DND-41 (cell line): ENCODE measurements at regions not wholly inside any gene's neighbourhood (a gene's known extent, or its start where the extent isn't known, plus 50 kb on each side); places are given as distances from the start of the nearest gene placed in this dataset.

Experiments
- ATAC-seq: fragments of 200-7000 bp; cut with Tn5 transposase; 3 replicates; pipeline ENCODE4 v1.9.1; 2021; ENCODE audit warnings: low read depth; ENCODE audit not compliant: insufficient read depth
- DNase-seq: peaks from one replicate; pipeline ENCODE4 v3.0.0-alpha.2; 2020
- H2AFZ ChIP-seq: 2 replicates; pipeline ENCODE4 v1.6.0; 2012; ENCODE audit warnings: low read depth, low read length
- H3K27ac ChIP-seq: 2 replicates; pipeline ENCODE4 v1.5.1; 2012; ENCODE audit warnings: low read length, inconsistent platforms
- H3K27me3 ChIP-seq: fragments of 200-600 bp; sonication (generic); 2 replicates; pipeline ENCODE4 v1.6.0; 2012; ENCODE audit warnings: low read length, mild to moderate bottlenecking, inconsistent platforms; ENCODE audit not compliant: insufficient read depth, poor library complexity
- H3K36me3 ChIP-seq: 2 replicates; pipeline ENCODE4 v1.5.1; 2012; ENCODE audit warnings: low read length, inconsistent platforms; ENCODE audit not compliant: insufficient read depth
- H3K4me1 ChIP-seq: 2 replicates; pipeline ENCODE4 v1.5.1; 2012; ENCODE audit warnings: mild to moderate bottlenecking, low read length; ENCODE audit not compliant: insufficient read depth
- H3K4me2 ChIP-seq: 2 replicates; pipeline ENCODE4 v1.6.0; 2012; ENCODE audit warnings: mild to moderate bottlenecking, moderate library complexity, low read length, inconsistent platforms; ENCODE audit not compliant: insufficient read depth
- H3K4me3 ChIP-seq, 2 experiments: fragments of 200-600 bp in 1 of 2; shearing (Covaris generic) in 1 of 2; 2 replicates each; pipeline ENCODE4 v1.5.1; 2012 to 2016; ENCODE audit warnings: inconsistent platforms in 2 of 2, low read length in 2 of 2, mild to moderate bottlenecking in 2 of 2, low read depth in 1 of 2, moderate library complexity in 1 of 2
- H3K79me2 ChIP-seq: 2 replicates; pipeline ENCODE4 v1.6.0; 2012; ENCODE audit warnings: low read length, inconsistent platforms; ENCODE audit not compliant: insufficient read depth
- H3K9ac ChIP-seq: 2 replicates; pipeline ENCODE4 v1.6.0; 2012; ENCODE audit warnings: low read depth, mild to moderate bottlenecking, inconsistent platforms, low read length, moderate library complexity
- H3K9me3 ChIP-seq: 2 replicates; pipeline ENCODE4 v1.5.1; 2012; ENCODE audit warnings: low read length, moderate library complexity, mild to moderate bottlenecking, inconsistent platforms; ENCODE audit not compliant: insufficient read depth, severe bottlenecking
- H4K20me1 ChIP-seq: 2 replicates; pipeline ENCODE4 v1.6.0; 2012; ENCODE audit warnings: low read length; ENCODE audit not compliant: insufficient read depth
- EZH2 ChIP-seq: IDR thresholded peaks from 3 replicates; pipeline ENCODE4 v1.6.1; 2012; ENCODE audit warnings: borderline replicate concordance, low read depth, mild to moderate bottlenecking, moderate library complexity, low read length, inconsistent platforms; ENCODE audit not compliant: severe bottlenecking
- TF ChIP-seq, protein P1 (sequence below): IDR thresholded peaks from 2 replicates; pipeline ENCODE4 v1.5.1; 2012; ENCODE audit warnings: borderline replicate concordance, low read length, moderate library complexity, mild to moderate bottlenecking; ENCODE audit not compliant: poor library complexity, severe bottlenecking; ENCODE audit errors: extremely low read depth

GRCh38 chr14:22276913-22277816 is 311.9 kb downstream of the DAD1 start:
- Histone ChIP-seq H4K20me1 (no peaks in the 10 kb centered on the region), H3K36me3 (no peaks in the 10 kb centered on the region), H2AFZ (no peak overlapping the region), H3K4me1 (peaks cover 20% of the 10 kb centered on the region), H3K9ac (no peak overlapping the region), H3K4me2 (no peak overlapping the region), H3K27ac (no peak overlapping the region), H3K4me3 (no peak overlapping the region), H3K9me3 (no peaks in the 10 kb centered on the region), H3K79me2 (no peaks in the 10 kb centered on the region), H3K27me3 (no peaks in the 10 kb centered on the region)
- no peak for DNase-seq
- ATAC-seq = no peak
- TF ChIP-seq, protein P1, sequence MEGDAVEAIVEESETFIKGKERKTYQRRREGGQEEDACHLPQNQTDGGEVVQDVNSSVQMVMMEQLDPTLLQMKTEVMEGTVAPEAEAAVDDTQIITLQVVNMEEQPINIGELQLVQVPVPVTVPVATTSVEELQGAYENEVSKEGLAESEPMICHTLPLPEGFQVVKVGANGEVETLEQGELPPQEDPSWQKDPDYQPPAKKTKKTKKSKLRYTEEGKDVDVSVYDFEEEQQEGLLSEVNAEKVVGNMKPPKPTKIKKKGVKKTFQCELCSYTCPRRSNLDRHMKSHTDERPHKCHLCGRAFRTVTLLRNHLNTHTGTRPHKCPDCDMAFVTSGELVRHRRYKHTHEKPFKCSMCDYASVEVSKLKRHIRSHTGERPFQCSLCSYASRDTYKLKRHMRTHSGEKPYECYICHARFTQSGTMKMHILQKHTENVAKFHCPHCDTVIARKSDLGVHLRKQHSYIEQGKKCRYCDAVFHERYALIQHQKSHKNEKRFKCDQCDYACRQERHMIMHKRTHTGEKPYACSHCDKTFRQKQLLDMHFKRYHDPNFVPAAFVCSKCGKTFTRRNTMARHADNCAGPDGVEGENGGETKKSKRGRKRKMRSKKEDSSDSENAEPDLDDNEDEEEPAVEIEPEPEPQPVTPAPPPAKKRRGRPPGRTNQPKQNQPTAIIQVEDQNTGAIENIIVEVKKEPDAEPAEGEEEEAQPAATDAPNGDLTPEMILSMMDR = peak; percentile 59
- no peak for TF ChIP-seq EZH2

DNA sequence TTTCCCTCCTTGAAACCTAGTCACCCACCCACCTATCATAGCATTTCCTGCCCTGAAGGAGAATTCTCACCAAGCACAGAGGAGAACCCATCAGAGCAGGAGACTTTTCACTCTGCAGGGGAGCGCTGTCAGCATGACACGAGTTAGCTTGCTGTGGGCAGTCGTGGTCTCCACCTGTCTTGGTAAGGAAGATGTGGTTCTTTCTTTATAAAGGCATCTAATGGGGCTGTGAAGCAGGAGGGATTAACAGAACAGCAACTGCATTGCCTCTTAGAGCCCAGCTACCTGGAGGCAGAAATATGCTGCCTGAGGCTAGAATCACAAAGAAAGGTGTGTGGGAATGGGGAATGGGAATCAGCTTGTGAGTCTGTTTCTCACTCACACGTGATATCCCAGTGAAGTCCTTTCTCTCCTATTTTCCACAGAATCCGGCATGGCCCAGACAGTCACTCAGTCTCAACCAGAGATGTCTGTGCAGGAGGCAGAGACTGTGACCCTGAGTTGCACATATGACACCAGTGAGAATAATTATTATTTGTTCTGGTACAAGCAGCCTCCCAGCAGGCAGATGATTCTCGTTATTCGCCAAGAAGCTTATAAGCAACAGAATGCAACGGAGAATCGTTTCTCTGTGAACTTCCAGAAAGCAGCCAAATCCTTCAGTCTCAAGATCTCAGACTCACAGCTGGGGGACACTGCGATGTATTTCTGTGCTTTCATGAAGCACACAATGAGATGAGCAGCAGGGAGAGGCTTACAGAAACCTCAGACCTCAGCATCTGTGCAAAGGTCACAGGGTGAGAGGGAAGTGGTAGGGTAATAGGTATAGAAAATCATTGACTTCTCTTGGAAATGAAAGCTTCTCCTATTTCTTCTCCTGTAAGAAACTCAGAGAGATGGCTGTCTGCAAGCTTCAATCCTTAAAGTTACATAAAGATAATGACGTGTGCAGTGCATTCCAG is 316.9 kb downstream of the DAD1 start:
- no peak overlapping the region for H2AFZ ChIP-seq
- DNase-seq (peak; percentile 10), ATAC-seq (peak; percentile 59; the same call in 2 of the 3 replicates)
- no peak overlapping the region; the same call in 1 of the 2 replicates for H3K27ac ChIP-seq
- H3K9ac ChIP-seq = no peak overlapping the region
- no peaks in the 10 kb centered on the region for H3K79me2 ChIP-seq
- H3K4me2 ChIP-seq = no peak overlapping the region
- no peak for TF ChIP-seq EZH2
- TF ChIP-seq, protein P1 = no peak
- H3K4me3 ChIP-seq = no peak overlapping the region
- H3K4me1 ChIP-seq = peaks cover 6% of the 10 kb centered on the region
- H3K9me3 ChIP-seq = no peaks in the 10 kb centered on the region
- no peaks in the 10 kb centered on the region for H3K27me3 ChIP-seq
- no peaks in the 10 kb centered on the region for H4K20me1 ChIP-seq
- no peaks in the 10 kb centered on the region for H3K36me3 ChIP-seq

DNA sequence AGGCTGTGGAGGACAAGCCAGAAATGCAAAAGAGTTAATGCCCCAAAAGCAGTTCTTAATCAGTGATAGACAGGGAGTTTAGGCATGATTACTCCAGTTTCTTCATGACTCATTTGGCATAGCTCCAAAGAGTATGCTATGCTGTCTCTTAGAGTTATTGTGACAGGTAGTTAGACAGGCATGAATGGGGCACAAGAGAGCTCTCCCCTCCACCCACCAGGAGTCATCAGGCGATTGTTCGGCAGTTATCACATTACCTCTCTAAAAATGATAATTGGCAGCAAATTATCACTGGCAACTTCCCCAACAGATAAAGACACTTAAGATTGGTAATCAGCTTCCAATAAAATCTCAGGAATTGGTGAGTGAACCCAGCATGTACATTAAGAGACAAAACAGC is 320.1 kb downstream of the DAD1 start:
- no peaks in the 10 kb centered on the region for H3K9me3 ChIP-seq
- no peak overlapping the region for H3K9ac ChIP-seq
- no peaks in the 10 kb centered on the region for H4K20me1 ChIP-seq
- H3K4me3 ChIP-seq = no peak overlapping the region
- no peak for DNase-seq
- no peaks in the 10 kb centered on the region for H3K27me3 ChIP-seq
- H2AFZ ChIP-seq = no peak overlapping the region
- peaks cover 6% of the 10 kb centered on the region for H3K4me1 ChIP-seq
- H3K27ac ChIP-seq = no peak overlapping the region
- no peaks in the 10 kb centered on the region for H3K79me2 ChIP-seq
- TF ChIP-seq EZH2 = no peak
- TF ChIP-seq, protein P1 = no peak
- no peak for ATAC-seq
- H3K4me2 ChIP-seq = no peak overlapping the region
- no peaks in the 10 kb centered on the region for H3K36me3 ChIP-seq
